NOMO-1 (cell line): ENCODE measurements at regions not wholly inside any gene's neighbourhood (a gene's known extent, or its start where the extent isn't known, plus 50 kb on each side); places are given as distances from the start of the nearest gene placed in this dataset.

Experiments used
- DNase-seq, 2 experiments: peaks; one replicate each; lab custom pipeline; 2025; ENCODE audit not compliant: unreplicated experiment in 2 of 2; lab: John Stamatoyannopoulos, UW

- no peak for DNase-seq
Observed at GRCh38 chr6:157755746-157756411, 67.2 kb upstream of the SNX9 start.

DNA sequence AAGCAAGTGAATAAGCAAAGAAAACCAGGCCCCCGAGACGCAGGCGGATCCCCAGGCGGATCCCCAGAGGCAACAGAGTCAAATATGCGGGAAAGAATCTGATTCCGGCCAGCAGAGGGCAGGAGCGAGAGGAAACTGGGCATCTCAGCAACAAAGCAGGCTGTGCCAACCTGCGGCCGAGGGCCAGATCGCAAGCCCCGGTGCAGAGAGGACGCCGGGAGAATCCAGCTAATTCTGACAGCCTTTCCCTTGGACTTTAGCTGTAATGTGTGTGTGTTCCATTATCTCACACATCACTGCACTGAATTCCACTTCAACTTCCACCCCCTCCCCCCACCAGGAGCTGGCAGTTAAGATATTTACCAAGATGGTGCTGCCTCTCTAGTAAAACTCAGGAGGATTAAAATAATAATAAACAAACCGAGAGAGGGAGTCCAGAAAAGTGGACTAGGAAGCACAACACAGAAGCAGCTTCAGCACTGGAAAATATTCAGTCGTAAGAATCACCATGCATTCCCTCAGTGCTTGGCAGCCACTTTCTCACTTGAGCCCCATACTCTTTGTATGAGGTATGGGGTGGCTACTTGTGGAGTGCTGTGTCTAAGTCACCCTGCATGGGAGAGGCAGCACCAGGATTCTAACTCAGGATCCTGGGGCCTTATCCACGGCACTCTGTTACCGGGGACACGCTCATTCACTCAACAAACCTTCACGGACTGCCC lies 66.2 kb upstream of the SNX9 start:
- peak; percentile 68 to 69 for DNase-seq

DNA sequence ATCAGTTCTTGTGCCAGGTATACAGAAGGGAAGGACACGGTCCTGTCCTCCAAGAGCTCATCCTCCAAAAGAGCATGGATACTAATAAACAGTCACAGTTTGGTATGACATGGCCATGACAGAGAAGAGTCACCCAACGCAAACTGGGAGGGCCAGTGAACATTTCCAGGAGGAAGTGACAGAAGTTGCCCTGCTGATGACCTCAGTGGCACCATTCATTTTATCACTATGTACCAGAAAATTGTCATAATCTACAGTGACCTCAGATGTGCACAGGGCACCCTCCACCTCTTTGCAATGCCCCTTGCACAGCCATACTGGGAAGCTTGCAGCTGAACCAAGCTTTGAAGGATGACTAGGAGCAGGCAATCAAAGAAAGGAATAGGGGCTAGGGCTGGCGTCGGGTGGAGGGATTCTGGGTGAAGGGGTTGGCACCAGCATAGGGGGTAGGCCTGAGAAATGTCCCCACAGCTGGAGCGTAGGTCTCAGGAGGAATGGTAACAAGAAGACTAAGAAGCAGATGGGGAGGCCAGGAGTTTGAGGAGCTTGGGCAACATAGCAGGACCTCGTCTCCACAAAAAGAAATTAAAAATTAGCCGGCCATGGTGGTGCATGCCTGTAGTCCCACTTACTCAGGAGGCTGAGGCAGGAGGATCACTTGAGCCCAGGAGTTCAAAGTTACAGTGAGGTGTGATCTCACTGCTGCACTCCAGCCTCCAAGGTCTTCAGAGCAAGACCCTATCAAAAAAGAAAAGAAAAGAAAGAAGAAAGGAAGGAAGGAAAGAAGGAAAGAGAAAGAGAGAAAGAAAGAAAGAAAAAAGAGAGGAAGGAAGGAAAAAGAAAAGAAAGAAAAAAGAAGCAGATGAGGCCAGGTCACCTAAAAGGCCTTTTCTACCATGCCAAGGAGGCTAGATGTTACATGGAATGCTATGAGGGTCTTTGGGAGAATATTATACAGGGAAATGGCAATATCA lies 65.3 kb upstream of the SNX9 start:
- DNase-seq: no peak

- DNase-seq: no peak
Observed at GRCh38 chr6:157758516-157759023, 64.5 kb upstream of the SNX9 start.

- no peak for DNase-seq
Observed at GRCh38 chr6:157759028-157759427, 64.0 kb upstream of the SNX9 start.

- no peak for DNase-seq
Observed at GRCh38 chr6:157760137-157760536, 62.9 kb upstream of the SNX9 start.

- no peak for DNase-seq
Observed at GRCh38 chr6:157760589-157761330, 62.3 kb upstream of the SNX9 start.

- peak in 1 of 2 experiments; percentile 25 for DNase-seq
Observed at GRCh38 chr6:157761331-157761921, 61.6 kb upstream of the SNX9 start.

DNA sequence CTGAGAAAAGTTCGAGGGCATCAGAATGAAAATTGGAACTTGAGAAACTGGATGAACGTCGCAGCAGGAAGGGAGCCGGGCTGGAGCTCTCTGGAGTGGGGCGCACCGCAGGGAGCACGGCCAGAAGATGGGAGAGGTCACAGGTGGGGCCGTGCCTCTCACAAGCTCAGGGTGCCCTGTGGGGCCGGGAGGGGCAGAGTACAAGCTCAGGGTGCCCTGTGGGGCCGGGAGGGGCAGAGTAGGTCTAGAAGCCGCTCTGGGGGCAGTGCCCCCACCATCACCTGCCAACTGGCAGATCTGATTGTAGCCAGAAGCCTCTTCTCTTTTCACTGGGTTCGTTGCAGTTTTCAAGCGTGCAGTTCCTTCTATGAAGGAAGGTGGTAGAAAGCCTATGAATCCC lies 61.1 kb upstream of the SNX9 start:
- no peak for DNase-seq

- DNase-seq: no peak
Observed at GRCh38 chr6:157762636-157763035, 60.4 kb upstream of the SNX9 start.

GRCh38 chr6:157763129-157763903 lies 59.7 kb upstream of the SNX9 start:
- DNase-seq: no peak

DNA sequence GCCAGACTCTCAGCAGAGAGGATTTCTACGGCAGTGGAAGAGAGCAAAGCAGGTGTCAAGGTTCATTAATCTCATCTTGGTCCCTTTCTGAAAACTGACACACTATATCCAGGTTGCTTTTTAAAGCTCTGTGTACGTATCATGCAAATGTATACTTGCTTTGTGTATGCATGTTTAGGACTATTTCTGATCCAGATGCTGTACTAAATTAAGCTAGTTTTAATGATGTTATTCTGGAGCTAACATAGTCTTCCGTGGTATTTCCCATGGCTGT lies 59.2 kb upstream of the SNX9 start:
- DNase-seq: no peak

DNA sequence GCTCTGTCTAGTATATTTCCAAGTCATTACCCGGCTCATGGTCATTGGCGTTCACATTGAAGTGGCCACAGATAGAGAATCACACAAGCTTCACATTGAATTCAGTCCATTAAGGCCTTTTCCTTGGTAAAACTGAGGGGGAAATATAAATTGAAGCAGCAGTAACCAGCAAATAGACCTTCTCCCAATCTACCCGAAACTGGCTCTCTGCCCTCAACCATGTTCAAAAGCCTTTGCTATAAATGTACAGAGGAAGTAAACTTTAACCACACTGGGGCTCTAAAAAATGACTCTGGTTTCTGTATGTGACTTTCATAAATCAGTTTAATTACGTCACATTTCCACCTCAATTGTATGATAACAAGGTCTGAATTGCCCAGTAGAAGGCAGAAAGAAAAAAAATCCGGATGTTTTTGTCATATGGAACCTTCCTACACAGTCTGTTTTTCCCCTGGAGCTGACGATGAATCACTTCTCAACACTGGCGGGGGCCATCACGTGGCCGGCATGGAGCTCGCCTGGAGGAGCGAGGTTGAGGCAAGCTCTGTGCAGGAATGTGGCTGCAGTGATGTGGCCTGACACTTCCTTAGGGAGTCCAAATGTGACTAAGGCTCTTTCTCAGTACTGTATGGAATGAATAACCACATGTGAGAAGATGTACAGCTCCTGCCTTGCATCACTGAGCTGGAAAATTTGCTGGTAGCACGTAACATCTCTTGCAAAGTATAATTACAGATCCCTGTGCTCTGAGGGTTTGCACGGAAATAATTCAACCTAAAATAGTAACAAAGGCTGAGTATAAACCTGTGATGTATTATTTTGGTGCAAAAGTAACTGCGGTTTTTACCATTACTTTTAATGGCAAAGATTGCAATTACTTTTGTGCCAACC lies 58.6 kb upstream of the SNX9 start:
- DNase-seq: peak; percentile 86 to 98

GRCh38 chr6:157766901-157767774 lies 55.9 kb upstream of the SNX9 start:
- DNase-seq: no peak

DNA sequence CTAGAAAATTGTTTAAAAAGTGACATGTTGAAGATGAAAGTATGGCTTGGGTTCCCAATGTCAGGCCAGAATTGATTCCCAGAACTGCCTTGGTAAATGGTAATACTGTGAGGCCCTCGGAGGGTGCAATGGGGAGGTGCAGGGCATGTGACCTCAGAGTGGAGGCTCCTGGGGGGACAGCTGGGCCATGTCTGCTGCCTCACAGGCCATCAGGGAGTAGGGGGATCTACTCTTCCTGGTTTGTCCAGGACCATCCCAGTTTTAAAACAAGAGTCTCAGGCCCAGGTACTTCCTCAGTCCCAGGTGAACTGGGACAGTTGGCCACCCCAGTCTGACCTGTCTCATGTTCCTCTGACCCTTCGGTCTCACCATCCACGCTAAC lies 55.3 kb upstream of the SNX9 start:
- no peak for DNase-seq

- DNase-seq: peak; percentile 82 to 84
Observed at GRCh38 chr6:157768304-157768703, 54.7 kb upstream of the SNX9 start.

GRCh38 chr6:157768863-157769551 lies 54.0 kb upstream of the SNX9 start:
- no peak for DNase-seq
